Suprapubic skin (tissue), 4 donors: ENCODE measurements at regions not wholly inside any gene's neighbourhood (a gene's known extent, or its start where the extent isn't known, plus 50 kb on each side); places are given as distances from the start of the nearest gene placed in this dataset.

Experiments
- DNase-seq, 2 donors: peaks; one replicate each; pipeline ENCODE4 v3.0.0-alpha.2; 2019; ENCODE audit warnings: low spot score in 2 of 2
- H3K27ac ChIP-seq: fragments of 200-600 bp; sonication (generic); one replicate; pipeline ENCODE4 v1.5.1; 2019
- H3K27me3 ChIP-seq: fragments of 200-600 bp; sonication (generic); one replicate; pipeline ENCODE4 v1.5.1; 2019
- H3K36me3 ChIP-seq: fragments of 200-600 bp; sonication (generic); one replicate; pipeline ENCODE4 v1.5.1; 2019
- H3K4me1 ChIP-seq: fragments of 200-600 bp; sonication (generic); one replicate; pipeline ENCODE4 v1.5.1; 2019
- H3K4me3 ChIP-seq: fragments of 200-600 bp; sonication (generic); one replicate; pipeline ENCODE4 v1.5.1; 2019; ENCODE audit warnings: mild to moderate bottlenecking
- H3K9me3 ChIP-seq: fragments of 200-600 bp; sonication (generic); one replicate; pipeline ENCODE4 v1.5.1; 2019
- EP300 ChIP-seq: sonication (generic); formaldehyde crosslinking; IDR thresholded peaks from one replicate; pipeline ENCODE4 v1.6.1; 2017; ENCODE audit warnings: antibody characterized with exemption
- POLR2A ChIP-seq, 2 donors: fragments of 450-650 bp; IDR thresholded peaks; one replicate each; pipeline ENCODE4 v1.6.1; 2017; ENCODE audit warnings: antibody characterized with exemption in 2 of 2, mild to moderate bottlenecking in 2 of 2, moderate library complexity in 2 of 2
- POLR2AphosphoS5 ChIP-seq, 3 donors: sonication (generic); formaldehyde crosslinking; IDR thresholded peaks; one replicate each; pipeline ENCODE4 v1.6.1; 2017; ENCODE audit warnings: antibody characterized with exemption in 3 of 3
- WGBS: methylation state at CpG from one replicate; pipeline ENCODE4 v1.1.5; 2018; 5-methylcytosine and 5-hydroxymethylcytosine counted together
- TF ChIP-seq, protein P1 (sequence below), 2 donors: fragments of 200-600 bp in 1 of 2; fragments of 450-650 bp in 1 of 2; sonication (generic) in 1 of 2; IDR thresholded peaks; one replicate each; pipeline ENCODE4 v1.5.1; 2016 to 2019; ENCODE audit warnings: antibody characterized with exemption in 2 of 2, mild to moderate bottlenecking in 1 of 2, moderate library complexity in 1 of 2

DNA sequence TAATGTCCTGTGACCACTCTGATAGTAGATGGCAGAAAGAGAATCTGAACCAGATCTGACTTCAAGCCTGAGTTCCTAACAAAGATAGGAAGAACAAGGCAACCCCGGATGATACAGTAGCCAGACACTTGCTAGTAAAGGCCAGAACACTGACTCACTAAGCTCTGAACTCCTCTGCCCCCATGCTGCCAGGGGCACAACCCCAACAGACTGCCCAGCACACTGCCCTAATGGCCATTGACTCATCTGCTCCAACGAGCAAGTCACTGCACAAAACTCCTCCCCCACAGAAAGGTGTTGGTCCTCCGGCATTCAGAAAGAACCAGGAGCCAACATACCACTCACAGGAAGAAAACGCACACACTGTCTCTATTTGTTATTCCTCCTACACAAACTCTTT lies 179.6 kb upstream of the NUDT4 start:
- DNase-seq: no peak
- H3K4me1 ChIP-seq: peaks cover 3% of the 10 kb centered on the region
- WGBS: 54% methylated on average over 4 of the region's 4 CpGs
- H3K9me3 ChIP-seq: no peaks in the 10 kb centered on the region
- H3K27ac ChIP-seq: no peak overlapping the region
- H3K27me3 ChIP-seq: no peaks in the 10 kb centered on the region
- TF ChIP-seq, protein P1, sequence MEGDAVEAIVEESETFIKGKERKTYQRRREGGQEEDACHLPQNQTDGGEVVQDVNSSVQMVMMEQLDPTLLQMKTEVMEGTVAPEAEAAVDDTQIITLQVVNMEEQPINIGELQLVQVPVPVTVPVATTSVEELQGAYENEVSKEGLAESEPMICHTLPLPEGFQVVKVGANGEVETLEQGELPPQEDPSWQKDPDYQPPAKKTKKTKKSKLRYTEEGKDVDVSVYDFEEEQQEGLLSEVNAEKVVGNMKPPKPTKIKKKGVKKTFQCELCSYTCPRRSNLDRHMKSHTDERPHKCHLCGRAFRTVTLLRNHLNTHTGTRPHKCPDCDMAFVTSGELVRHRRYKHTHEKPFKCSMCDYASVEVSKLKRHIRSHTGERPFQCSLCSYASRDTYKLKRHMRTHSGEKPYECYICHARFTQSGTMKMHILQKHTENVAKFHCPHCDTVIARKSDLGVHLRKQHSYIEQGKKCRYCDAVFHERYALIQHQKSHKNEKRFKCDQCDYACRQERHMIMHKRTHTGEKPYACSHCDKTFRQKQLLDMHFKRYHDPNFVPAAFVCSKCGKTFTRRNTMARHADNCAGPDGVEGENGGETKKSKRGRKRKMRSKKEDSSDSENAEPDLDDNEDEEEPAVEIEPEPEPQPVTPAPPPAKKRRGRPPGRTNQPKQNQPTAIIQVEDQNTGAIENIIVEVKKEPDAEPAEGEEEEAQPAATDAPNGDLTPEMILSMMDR (IDR thresholded peaks at IDR 0.05): no peak
- TF ChIP-seq POLR2A (IDR thresholded peaks at IDR 0.05) (no peak), POLR2AphosphoS5 (IDR thresholded peaks at IDR 0.05) (no peak), EP300 (no peak)
- H3K36me3 ChIP-seq: no peaks in the 10 kb centered on the region
- H3K4me3 ChIP-seq: no peak overlapping the region

DNA sequence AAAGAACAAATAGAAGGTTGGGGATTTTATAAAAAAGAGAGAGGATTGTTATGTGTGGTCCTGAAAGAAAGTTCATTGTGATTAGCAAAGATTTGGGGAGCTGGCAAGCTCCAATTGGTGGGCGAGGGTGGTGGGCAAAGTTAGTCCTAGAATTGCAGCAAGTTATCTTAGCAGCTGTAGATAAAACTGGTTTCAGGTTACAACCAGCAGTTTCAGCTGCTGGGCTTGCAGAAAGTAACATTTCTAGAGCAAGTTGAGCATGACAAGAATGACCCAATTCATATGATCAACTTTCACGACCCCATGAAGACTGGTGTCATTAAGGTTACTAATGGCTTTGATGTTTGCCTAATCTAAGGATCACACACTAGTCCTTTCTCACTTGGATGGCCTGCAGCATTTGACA lies 177.9 kb upstream of the NUDT4 start:
- H3K4me3 ChIP-seq: no peak overlapping the region
- TF ChIP-seq POLR2A (IDR thresholded peaks at IDR 0.05) (no peak), POLR2AphosphoS5 (IDR thresholded peaks at IDR 0.05) (no peak)
- DNase-seq: no peak
- H3K27ac ChIP-seq: no peak overlapping the region
- no peaks in the 10 kb centered on the region for H3K9me3 ChIP-seq
- no peaks in the 10 kb centered on the region for H3K27me3 ChIP-seq
- no peaks in the 10 kb centered on the region for H3K36me3 ChIP-seq
- H3K4me1 ChIP-seq: peaks cover 3% of the 10 kb centered on the region
- 50% methylated on average over 2 of the region's 2 CpGs for WGBS

DNA sequence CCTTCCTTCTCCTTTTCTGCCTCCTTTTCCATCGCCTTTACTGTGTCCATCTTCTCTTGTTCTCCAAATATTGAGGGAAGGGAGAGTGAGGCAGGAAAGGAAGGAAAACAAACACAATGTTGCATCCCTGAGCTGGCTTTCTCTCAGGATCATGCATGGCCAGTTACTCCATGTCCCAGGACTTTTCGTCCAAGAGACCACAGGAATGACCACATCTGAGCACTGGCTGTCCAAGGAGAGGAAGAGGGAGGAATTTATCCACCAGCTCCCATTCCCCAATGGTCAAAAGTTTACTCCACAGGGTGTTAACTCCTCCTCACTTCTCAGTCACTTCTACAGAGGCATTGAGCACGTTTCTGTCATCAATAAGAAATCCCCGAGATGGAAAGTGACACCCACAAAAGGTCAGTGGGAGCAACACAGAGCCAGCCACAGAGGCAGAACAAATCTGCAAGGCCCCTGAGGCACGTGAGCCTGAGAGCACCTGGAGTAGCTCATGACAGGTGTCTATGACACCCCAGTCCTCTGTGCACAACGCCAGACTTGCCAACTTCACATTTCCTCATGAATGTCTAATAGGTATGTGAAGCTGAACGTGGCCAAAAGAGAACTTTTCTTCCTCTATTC lies 177.3 kb upstream of the NUDT4 start:
- no peaks in the 10 kb centered on the region for H3K36me3 ChIP-seq
- no peak overlapping the region for H3K27ac ChIP-seq
- H3K4me3 ChIP-seq: no peak overlapping the region
- DNase-seq: no peak
- TF ChIP-seq EP300 (no peak), POLR2AphosphoS5 (IDR thresholded peaks at IDR 0.05) (no peak), POLR2A (IDR thresholded peaks at IDR 0.05) (no peak)
- TF ChIP-seq, protein P1 (IDR thresholded peaks at IDR 0.05): no peak
- no peaks in the 10 kb centered on the region for H3K27me3 ChIP-seq
- peaks cover 3% of the 10 kb centered on the region for H3K4me1 ChIP-seq
- no peaks in the 10 kb centered on the region for H3K9me3 ChIP-seq
- WGBS: 86% methylated on average over 7 of the region's 7 CpGs

DNA sequence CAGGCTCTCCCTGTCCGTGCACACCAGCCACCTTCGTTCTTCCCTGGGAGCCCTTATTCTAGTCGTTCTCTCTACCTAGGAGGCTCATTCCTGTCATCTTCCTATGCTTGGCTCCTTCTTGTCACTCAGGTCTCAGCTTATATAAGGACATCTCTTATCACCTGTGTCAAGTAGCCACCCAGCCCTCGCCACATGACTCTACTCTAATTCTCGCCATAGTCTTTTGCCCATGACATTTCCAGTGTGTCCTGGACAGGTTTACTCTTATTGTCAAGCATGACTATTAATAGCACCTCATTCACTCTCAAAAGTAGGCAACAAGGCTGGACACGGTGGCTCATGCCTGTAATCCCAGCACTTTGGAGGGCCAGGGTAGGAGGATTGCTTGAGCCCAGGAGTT lies 175.7 kb upstream of the NUDT4 start:
- no peak overlapping the region for H3K4me3 ChIP-seq
- H3K27me3 ChIP-seq: no peaks in the 10 kb centered on the region
- no peaks in the 10 kb centered on the region for H3K9me3 ChIP-seq
- TF ChIP-seq POLR2AphosphoS5 (IDR thresholded peaks at IDR 0.05): no peak
- no peak for TF ChIP-seq EP300
- TF ChIP-seq POLR2A (IDR thresholded peaks at IDR 0.05): no peak
- TF ChIP-seq, protein P1 (IDR thresholded peaks at IDR 0.05): no peak
- H3K4me1 ChIP-seq: peaks cover 3% of the 10 kb centered on the region
- 95% methylated on average over 6 of the region's 6 CpGs for WGBS
- H3K36me3 ChIP-seq: no peaks in the 10 kb centered on the region
- no peak for DNase-seq
- no peak overlapping the region for H3K27ac ChIP-seq

DNA sequence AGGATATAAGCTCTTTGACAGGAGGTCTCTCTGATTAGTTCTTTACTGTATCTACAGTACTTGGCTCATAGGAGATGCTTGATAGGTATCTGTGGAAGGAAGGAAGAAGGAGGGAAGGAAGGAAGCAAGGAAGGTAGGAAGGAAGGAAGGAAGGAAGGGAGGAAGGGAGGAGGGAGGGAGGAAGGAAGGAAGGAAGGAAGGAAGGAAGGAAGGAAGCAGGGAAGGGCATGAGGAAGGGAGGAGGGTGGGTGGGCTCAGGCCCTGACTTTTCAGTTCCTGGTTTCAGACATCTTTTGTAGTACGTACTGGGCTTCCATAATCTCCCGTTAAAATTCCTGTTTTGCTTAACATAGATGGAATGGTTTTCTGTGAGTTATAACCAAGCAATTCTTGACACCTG lies 175.0 kb upstream of the NUDT4 start:
- Histone ChIP-seq H3K9me3 (no peaks in the 10 kb centered on the region), H3K27me3 (no peaks in the 10 kb centered on the region), H3K4me3 (no peak overlapping the region), H3K36me3 (no peaks in the 10 kb centered on the region), H3K4me1 (no peaks in the 10 kb centered on the region), H3K27ac (no peak overlapping the region)
- no peak for TF ChIP-seq EP300
- TF ChIP-seq POLR2AphosphoS5 (IDR thresholded peaks at IDR 0.05): no peak
- TF ChIP-seq, protein P1 (IDR thresholded peaks at IDR 0.05): no peak
- no peak for TF ChIP-seq POLR2A (IDR thresholded peaks at IDR 0.05)
- WGBS: 83% methylated on average over 2 of the region's 2 CpGs
- no peak for DNase-seq

DNA sequence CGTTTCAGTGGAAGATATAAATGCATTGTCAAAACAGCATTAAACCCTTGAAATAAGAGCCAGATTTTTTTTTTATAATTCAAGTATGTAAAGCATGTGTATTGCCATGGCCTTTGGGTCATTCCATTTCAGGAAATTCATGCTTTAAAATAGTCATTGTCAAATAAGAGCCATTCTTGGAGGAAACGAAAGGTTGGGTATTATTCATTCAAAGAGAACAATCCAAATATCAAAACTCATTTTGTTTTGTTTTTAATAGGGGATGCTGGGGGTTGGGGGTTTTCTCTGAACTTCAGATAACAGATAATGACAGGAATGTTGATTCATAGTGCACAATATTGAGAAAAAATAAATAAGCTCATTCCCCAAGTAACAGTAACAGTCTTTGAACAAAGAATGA lies 174.4 kb upstream of the NUDT4 start:
- Histone ChIP-seq H3K27me3 (no peaks in the 10 kb centered on the region), H3K4me1 (no peaks in the 10 kb centered on the region), H3K9me3 (no peaks in the 10 kb centered on the region), H3K36me3 (no peaks in the 10 kb centered on the region), H3K4me3 (no peak overlapping the region), H3K27ac (no peak overlapping the region)
- TF ChIP-seq POLR2A (IDR thresholded peaks at IDR 0.05) (no peak), POLR2AphosphoS5 (IDR thresholded peaks at IDR 0.05) (no peak), EP300 (no peak)
- TF ChIP-seq, protein P1 (IDR thresholded peaks at IDR 0.05): no peak
- WGBS: 37% methylated on average over 2 of the region's 2 CpGs
- DNase-seq: no peak
